ENCODE measurements at regions not wholly inside any gene's neighbourhood (a gene's known extent, or its start where the extent isn't known, plus 50 kb on each side); places are given as distances from the start of the nearest gene placed in this dataset.

GRCh38 chr2:220575963-220576362 is 948.5 kb downstream of the SLC4A3 start:
- WGBS, 2 donors: 57 to 71% methylated on average over 1 of the region's 1 CpG
- ATAC-seq (no peak), FAIRE-seq (no peak), DNase-seq (no peak)
- TF ChIP-seq CTCF (IDR thresholded peaks at IDR 0.05): no peak
- intact Hi-C loops (cut with DNase I): no loop called here
- Histone ChIP-seq H3K36me3 (no peaks in the 10 kb centered on the region), H3K27ac (no peak overlapping the region), H3K4me1 (no peaks in the 10 kb centered on the region), H3K4me3 (no peak overlapping the region), H3K9me3 (no peaks in the 10 kb centered on the region), H3K27me3 (no peaks in the 10 kb centered on the region)

GRCh38 chr2:220579452-220579851 is 952.0 kb downstream of the SLC4A3 start:
- FAIRE-seq: no peak
- no peak for ATAC-seq
- intact Hi-C loops (cut with DNase I): no loop called here

GRCh38 chr2:220580113-220580512 is 952.7 kb downstream of the SLC4A3 start:
- H3K4me3 ChIP-seq: no peak overlapping the region
- DNase-seq: no peak
- H3K27me3 ChIP-seq: peaks cover 0 to 4% (median 0%) of the 10 kb centered on the region in 4 donors
- no peak for FAIRE-seq
- H3K27ac ChIP-seq: no peak overlapping the region
- WGBS, 2 donors: 57 to 84% methylated on average over 2 of the region's 2 CpGs
- H3K36me3 ChIP-seq: no peaks in the 10 kb centered on the region
- intact Hi-C loops (cut with DNase I): no loop called here
- no peaks in the 10 kb centered on the region for H3K9me3 ChIP-seq
- no peaks in the 10 kb centered on the region for H3K4me1 ChIP-seq
- TF ChIP-seq CTCF (IDR thresholded peaks at IDR 0.05): no peak
- ATAC-seq: no peak

More at GRCh38 chr2:220579452-220579851, 952.0 kb downstream of the SLC4A3 start:
- Histone ChIP-seq H3K27me3 (no peaks in the 10 kb centered on the region), H3K27ac (no peak overlapping the region), H3K4me1 (no peaks in the 10 kb centered on the region), H3K36me3 (no peaks in the 10 kb centered on the region), H3K4me3 (no peak overlapping the region), H3K9me3 (no peaks in the 10 kb centered on the region)
- DNase-seq: no peak
- 51 to 63% methylated on average over 2 of the region's 2 CpGs for WGBS, 2 donors
- TF ChIP-seq CTCF (IDR thresholded peaks at IDR 0.05): no peak

GRCh38 chr2:220583725-220584124 is 956.3 kb downstream of the SLC4A3 start:
- ATAC-seq: no peak
- Histone ChIP-seq H3K4me3 (no peak overlapping the region), H3K36me3 (no peaks in the 10 kb centered on the region), H3K4me1 (no peaks in the 10 kb centered on the region), H3K27me3 (peaks cover 0 to 4% (median 0%) of the 10 kb centered on the region in 4 donors), H3K27ac (no peak overlapping the region), H3K9me3 (no peaks in the 10 kb centered on the region)
- FAIRE-seq: no peak
- no peak for DNase-seq
- no peak for TF ChIP-seq CTCF (IDR thresholded peaks at IDR 0.05)
- intact Hi-C loops (cut with DNase I): no loop called here
- WGBS, 2 donors: 72 to 79% methylated on average over 2 of the region's 2 CpGs

- DNase-seq: no peak
- no peak for FAIRE-seq
- Histone ChIP-seq H3K27me3 (peaks cover 0 to 4% (median 0%) of the 10 kb centered on the region in 4 donors), H3K4me3 (no peak overlapping the region), H3K36me3 (no peaks in the 10 kb centered on the region), H3K27ac (no peak overlapping the region), H3K9me3 (no peaks in the 10 kb centered on the region), H3K4me1 (no peaks in the 10 kb centered on the region)
- intact Hi-C loops (cut with DNase I): no loop called here
- WGBS, 2 donors: 46 to 47% methylated on average over 2 of the region's 2 CpGs
- TF ChIP-seq CTCF (IDR thresholded peaks at IDR 0.05): no peak
- ATAC-seq: no peak
These were observed 957.8 kb downstream of the SLC4A3 start for GRCh38 chr2:220585241-220585640.

All from pancreas (tissue), 10 donors.